Hematopoietic multipotent progenitor cell treated with erythropoietin and hydrocortisone succinate and interleukin-3 and kit ligand, for 8 days (in vitro differentiated cells): ENCODE measurements at regions not wholly inside any gene's neighbourhood (a gene's known extent, or its start where the extent isn't known, plus 50 kb on each side); places are given as distances from the start of the nearest gene placed in this dataset.
A peak's percentile ranks its signal among the peaks of the same experiment; 100 is the strongest.
"Not testable (repeated sequence)": the region's sequence is repeated elsewhere in the genome, so short reads cannot be mapped to it uniquely, and the experiment has no call there.

Source experiments
- DNase-seq: peaks from one replicate; pipeline ENCODE4 v3.0.0-alpha.2; 2015

- peak; percentile 7 for DNase-seq
Measured at GRCh38 chr16:64089697-64090096, 1032.2 kb downstream of the CDH11 start.

- DNase-seq = no peak
Measured at GRCh38 chr16:64088838-64089237, 1033.0 kb downstream of the CDH11 start.

- DNase-seq = no peak
Measured at GRCh38 chr16:64085296-64085695, 1036.6 kb downstream of the CDH11 start.

GRCh38 chr16:64084706-64085105, 1037.2 kb downstream of the CDH11 start:
- DNase-seq = no peak

GRCh38 chr16:64083428-64084129, 1038.3 kb downstream of the CDH11 start:
- DNase-seq = no peak

GRCh38 chr16:64077242-64077641, 1044.6 kb downstream of the CDH11 start:
- no peak for DNase-seq

- no peak for DNase-seq
Measured at GRCh38 chr16:64074706-64075105, 1047.2 kb downstream of the CDH11 start.

GRCh38 chr16:64072131-64072730, 1049.6 kb downstream of the CDH11 start:
- not testable (repeated sequence) for DNase-seq

GRCh38 chr16:64065523-64065922, 1056.3 kb downstream of the CDH11 start:
- DNase-seq = no peak

- no peak for DNase-seq
Measured at GRCh38 chr16:64061621-64062020, 1060.2 kb downstream of the CDH11 start.

- DNase-seq = no peak
Measured at GRCh38 chr16:64060631-64061030, 1061.2 kb downstream of the CDH11 start.

GRCh38 chr16:64058685-64059084, 1063.2 kb downstream of the CDH11 start:
- DNase-seq = no peak

- DNase-seq = no peak
Measured at GRCh38 chr16:64051824-64052223, 1070.0 kb downstream of the CDH11 start.

- no peak for DNase-seq
Measured at GRCh38 chr16:64047878-64048277, 1074.0 kb downstream of the CDH11 start.

- DNase-seq = no peak
Measured at GRCh38 chr16:64047207-64047606, 1074.7 kb downstream of the CDH11 start.

- no peak for DNase-seq
Measured at GRCh38 chr16:64035337-64035736, 1086.5 kb downstream of the CDH11 start.

- DNase-seq = no peak
Measured at GRCh38 chr16:64019339-64019738, 1102.5 kb downstream of the CDH11 start.

- no peak for DNase-seq
Measured at GRCh38 chr16:64017796-64018195, 1104.1 kb downstream of the CDH11 start.

GRCh38 chr16:64013856-64014255, 1108.0 kb downstream of the CDH11 start:
- no peak for DNase-seq

- no peak for DNase-seq
Measured at GRCh38 chr16:64012166-64012565, 1109.7 kb downstream of the CDH11 start.

- no peak for DNase-seq
Measured at GRCh38 chr16:64011650-64012049, 1110.2 kb downstream of the CDH11 start.

GRCh38 chr16:64008131-64008530, 1113.7 kb downstream of the CDH11 start:
- no peak for DNase-seq

- no peak for DNase-seq
Measured at GRCh38 chr16:64004116-64004515, 1117.7 kb downstream of the CDH11 start.

GRCh38 chr16:63995025-63995424, 1126.8 kb downstream of the CDH11 start:
- no peak for DNase-seq

GRCh38 chr16:63983401-63983800, 1138.5 kb downstream of the CDH11 start:
- no peak for DNase-seq
